GM12878 (cell line): ENCODE measurements at regions not wholly inside any gene's neighbourhood (a gene's known extent, or its start where the extent isn't known, plus 50 kb on each side); places are given as distances from the start of the nearest gene placed in this dataset.

ENCODE experiments used
- BACH1 ChIP-seq: fragments of 450-650 bp; IDR thresholded peaks from 2 replicates; pipeline ENCODE4 v1.6.1; 2017; ENCODE audit warnings: mild to moderate bottlenecking, borderline replicate concordance
- ESRRA ChIP-seq: IDR thresholded peaks from 2 replicates; pipeline ENCODE4 v1.6.1; 2012; ENCODE audit warnings: mild to moderate bottlenecking, low read length, improper control_type of control experiment
- FOXK2 ChIP-seq: fragments of 450-650 bp; IDR thresholded peaks from 2 replicates; pipeline ENCODE4 v1.6.1; 2017; ENCODE audit warnings: mild to moderate bottlenecking, moderate library complexity
- KAT2A ChIP-seq: conservative IDR thresholded peaks from 2 replicates; pipeline ENCODE4 v1.6.1; 2011; ENCODE audit warnings: low read depth, low read length; ENCODE audit not compliant: control insufficient read depth
- SREBF1 ChIP-seq: IDR thresholded peaks from 2 replicates; pipeline ENCODE4 v1.6.1; 2012; ENCODE audit warnings: mild to moderate bottlenecking, low read length
- ZNF24 ChIP-seq: fragments of 450-650 bp; IDR thresholded peaks from 2 replicates; pipeline ENCODE4 v1.6.1; 2017; ENCODE audit warnings: antibody characterized with exemption, mild to moderate bottlenecking
- ZZZ3 ChIP-seq: IDR thresholded peaks from 2 replicates; pipeline ENCODE4 v1.6.1; 2011; ENCODE audit warnings: low read depth; ENCODE audit not compliant: control insufficient read depth, insufficient read length
- TF ChIP-seq, protein P1 (sequence below), 3 experiments: IDR thresholded peaks in 2 of 3; conservative IDR thresholded peaks in 1 of 3; 2 replicates each; pipeline ENCODE4 v1.5.1; 2011; ENCODE audit warnings: low read depth in 3 of 3, low read length in 3 of 3, mild to moderate bottlenecking in 3 of 3, control low read depth in 2 of 3, moderate library complexity in 2 of 3, inconsistent platforms in 1 of 3, mixed read lengths in 1 of 3; ENCODE audit not compliant: control insufficient read depth in 2 of 3, insufficient read depth in 1 of 3; ENCODE audit errors: extremely low read depth in 1 of 3

DNA sequence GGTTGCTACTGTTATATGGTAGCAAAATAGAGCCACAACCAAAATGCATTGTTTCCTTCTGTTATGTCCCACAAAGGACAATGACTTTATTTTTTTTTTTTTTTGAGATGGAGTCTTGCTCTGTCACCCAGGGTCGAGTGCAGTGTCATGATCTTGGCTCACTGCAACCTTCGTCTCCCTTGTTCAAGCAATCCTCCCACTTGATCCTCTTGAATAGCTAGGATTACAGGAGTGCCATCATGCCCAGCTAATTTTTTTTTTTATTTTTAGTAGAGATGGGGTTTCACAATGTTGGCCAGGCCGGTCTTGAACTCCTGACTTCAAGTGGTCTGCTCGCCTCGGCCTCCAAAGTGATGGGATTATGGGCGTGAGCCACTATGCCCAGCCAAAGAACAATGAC is 527.7 kb upstream of the SGCD start:
- TF ChIP-seq, protein P1, sequence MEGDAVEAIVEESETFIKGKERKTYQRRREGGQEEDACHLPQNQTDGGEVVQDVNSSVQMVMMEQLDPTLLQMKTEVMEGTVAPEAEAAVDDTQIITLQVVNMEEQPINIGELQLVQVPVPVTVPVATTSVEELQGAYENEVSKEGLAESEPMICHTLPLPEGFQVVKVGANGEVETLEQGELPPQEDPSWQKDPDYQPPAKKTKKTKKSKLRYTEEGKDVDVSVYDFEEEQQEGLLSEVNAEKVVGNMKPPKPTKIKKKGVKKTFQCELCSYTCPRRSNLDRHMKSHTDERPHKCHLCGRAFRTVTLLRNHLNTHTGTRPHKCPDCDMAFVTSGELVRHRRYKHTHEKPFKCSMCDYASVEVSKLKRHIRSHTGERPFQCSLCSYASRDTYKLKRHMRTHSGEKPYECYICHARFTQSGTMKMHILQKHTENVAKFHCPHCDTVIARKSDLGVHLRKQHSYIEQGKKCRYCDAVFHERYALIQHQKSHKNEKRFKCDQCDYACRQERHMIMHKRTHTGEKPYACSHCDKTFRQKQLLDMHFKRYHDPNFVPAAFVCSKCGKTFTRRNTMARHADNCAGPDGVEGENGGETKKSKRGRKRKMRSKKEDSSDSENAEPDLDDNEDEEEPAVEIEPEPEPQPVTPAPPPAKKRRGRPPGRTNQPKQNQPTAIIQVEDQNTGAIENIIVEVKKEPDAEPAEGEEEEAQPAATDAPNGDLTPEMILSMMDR (IDR thresholded peaks at IDR 0.05 in 2 of 3, conservative IDR thresholded peaks at IDR 0.05 in 1 of 3; ENCODE audit: control insufficient read depth in 2 of 3, extremely low read depth in 1 of 3, insufficient read depth in 1 of 3, low read depth in 3 of 3, low read length in 3 of 3), result no peak
- no peak for TF ChIP-seq ESRRA
- TF ChIP-seq KAT2A, result no peak
- TF ChIP-seq ZZZ3, result no peak
- no peak for TF ChIP-seq ZNF24
- TF ChIP-seq FOXK2, result no peak
- no peak for TF ChIP-seq SREBF1
- no peak for TF ChIP-seq BACH1
